ENCODE measurements at regions not wholly inside any gene's neighbourhood (a gene's known extent, or its start where the extent isn't known, plus 50 kb on each side); places are given as distances from the start of the nearest gene placed in this dataset.

DNA sequence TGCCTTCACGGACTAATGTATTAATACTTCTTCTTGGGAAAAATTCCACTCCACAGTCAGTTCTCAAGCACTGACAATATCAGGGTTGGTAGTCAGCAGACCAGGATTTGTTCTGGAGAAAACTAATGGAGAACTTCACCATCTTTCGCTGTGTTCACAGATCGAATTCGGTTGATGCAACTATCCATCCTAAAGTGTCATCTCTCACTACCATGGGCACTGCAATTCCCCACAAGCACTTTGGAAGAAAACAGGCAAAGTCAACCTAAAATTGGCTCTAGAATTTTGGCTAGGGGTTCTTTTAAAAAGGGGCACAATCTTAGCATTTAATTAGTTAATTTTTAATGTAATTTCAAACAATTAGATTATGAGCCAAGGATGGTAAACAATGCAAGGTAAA lies 164.4 kb downstream of the HGF start:
- DNase-seq: no peak

DNA sequence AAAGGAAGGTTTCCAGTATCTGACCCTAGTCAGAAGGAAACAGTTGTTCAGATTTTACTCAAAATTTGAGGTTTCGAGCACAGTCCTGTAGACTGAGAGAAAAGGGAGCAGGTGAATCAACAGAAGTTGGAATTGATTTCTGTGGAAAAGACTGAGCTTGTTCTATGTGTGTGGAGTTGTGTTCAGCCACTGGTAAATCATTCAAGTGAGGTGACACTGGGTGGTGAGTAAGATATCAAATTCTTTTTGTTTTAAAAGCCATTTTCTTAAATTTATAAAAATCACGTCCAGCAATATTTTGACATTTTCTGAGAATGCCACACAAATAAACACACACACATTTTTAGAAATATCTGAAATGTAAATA lies 165.1 kb downstream of the HGF start:
- no peak for DNase-seq

DNA sequence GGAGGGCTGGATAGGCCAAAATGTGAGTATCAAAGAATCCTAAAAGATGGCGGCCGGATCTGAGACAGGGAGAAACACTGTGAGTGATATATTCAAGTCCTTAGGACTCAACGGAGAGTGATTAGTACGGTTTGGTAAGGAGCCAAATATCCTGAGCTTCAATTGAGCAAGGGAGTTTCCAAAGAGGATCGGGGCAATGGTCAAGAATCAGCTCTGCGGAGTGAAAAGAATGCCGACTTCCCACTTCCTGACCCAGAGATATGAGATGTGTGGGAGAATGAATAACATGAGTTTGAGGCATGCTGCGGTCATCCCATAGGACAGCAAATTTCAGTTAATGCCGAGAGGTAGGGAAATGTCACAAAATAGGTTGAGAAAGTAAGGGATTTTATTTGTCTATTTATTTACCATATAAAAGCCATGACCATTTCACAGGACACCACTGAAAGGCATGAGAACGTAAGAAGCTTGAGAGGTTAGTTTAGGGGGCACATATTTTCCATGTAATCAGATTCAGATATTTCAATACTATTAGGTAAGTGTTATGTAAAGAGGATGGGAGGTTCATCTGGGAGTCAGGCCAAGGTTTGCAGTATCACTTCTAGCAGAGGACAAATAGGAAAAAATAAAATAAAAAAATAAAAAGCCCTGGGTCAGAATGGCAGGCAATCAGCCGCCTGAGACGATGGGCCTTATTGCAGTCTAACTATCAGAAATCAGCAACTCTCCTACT lies 165.6 kb downstream of the HGF start:
- no peak for DNase-seq

DNA sequence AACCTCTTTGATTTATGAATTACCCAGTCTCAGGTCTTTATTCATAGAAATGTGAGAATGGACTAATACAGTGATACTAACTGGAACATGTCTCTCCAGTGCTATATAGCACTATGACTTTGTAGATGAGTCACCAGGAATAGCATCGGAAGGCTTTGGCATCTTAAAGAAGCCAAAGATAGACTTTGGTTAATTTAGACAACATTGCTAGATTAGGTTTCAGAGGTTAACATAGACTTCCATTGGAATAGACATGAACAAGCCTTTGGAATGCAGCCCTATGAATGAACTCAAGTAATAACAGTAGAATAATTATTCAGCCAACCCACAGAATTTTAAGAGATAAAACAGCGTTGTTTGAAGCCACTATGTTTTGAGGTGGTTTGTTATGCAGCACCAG lies 169.2 kb downstream of the HGF start:
- DNase-seq: no peak

DNA sequence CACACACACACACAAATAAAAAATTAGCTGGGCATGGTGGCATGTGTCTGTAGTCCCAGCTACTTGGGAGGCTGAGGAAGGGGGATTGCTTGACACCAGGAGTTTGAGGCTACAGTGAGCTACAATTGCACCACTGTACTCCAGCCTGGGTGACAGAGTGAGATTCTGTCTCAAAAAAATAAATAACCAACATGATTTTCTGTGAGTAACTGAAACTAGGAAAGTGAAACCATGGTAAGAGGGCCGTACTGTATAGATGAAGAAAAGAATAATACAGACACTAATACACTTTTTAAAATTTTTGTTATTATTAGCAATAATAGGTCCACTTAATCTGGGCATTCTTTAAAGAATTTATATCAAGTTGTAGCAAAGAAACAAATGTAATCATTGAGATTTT lies 170.9 kb downstream of the HGF start:
- DNase-seq: no peak

DNA sequence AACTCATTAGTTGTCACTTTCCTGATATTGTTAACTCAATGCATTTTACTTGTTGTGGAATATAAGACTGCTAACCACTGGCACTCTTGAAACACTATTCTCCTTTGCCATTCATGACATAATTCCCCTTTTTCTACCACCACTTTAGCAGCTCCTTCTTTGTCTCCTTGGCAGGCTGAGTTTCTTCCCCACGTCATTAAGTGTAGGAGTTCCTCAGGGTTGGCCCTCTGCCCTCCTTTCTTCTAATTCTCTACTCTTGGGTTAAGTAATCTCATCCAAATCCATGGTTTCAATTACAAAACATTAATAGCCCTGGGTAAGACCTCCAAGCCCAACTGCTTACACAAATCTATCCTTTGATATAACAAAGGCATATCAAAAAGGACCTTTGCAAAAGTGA lies 175.1 kb downstream of the HGF start:
- no peak for DNase-seq

DNA sequence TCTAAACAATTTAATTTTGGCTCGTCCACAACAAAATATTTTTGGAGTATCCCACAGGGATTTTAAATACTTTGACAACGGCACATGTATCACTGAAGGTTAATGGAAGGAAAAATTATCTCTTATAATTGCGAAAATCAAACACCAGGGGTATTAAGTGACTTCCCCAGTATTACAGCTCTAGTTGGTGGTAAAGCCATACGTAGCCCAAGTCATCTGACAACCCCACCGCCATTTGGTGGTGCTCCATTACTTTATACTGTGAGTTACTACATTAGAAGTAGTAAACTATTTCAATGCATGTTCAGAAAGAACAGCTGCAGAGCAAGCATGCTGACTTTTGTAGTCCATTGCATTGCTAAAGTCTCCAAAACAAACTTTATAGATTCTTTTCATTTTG lies 179.7 kb downstream of the HGF start:
- DNase-seq: no peak

DNA sequence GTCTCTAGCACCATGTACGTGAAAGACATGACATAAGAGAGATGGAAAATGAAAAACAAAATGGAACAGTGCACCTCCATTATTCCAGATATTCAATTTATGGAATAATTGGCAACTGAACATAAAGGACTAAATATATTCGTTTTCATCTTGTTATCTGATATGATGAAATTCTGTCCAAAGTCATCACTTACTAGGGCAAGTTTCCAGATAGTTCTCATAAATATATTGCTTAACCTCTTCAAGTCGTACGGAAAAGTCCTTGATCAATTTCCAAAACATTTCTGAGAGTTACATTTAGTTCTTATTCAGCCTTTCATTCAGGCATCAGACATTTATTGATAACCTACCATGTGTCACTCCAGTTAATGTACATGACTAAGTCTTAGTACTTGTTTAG lies 185.2 kb downstream of the HGF start:
- DNase-seq: no peak

DNA sequence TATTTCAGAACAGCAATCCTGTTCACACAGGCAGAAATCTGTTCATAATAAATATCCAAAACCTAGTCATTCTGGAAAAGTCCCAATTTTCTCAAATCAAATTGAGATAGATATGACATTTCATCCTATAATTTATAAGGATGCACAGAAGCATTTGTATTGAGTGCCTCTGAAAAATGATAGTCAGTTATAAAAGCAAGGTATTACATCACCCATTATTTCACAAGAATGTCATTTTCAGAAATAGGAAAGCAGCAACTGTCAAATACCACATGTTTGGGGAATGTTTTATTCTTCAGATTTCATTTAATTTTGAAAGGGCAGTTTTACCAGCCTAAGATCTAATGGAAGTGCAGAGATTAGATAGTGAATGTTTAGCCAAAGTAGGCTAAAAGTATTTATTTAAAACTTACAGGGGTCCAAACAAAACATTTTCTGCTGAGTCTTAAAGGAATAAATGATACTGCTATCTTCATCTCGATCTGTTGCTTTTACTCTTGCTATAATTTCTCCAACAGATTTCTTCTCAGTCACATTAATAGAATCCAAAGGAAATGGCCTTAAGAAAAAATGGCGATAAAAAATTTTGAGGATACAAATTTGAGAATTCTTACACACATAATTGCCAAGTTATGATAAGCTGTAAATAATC lies 185.8 kb downstream of the HGF start:
- DNase-seq: no peak

DNA sequence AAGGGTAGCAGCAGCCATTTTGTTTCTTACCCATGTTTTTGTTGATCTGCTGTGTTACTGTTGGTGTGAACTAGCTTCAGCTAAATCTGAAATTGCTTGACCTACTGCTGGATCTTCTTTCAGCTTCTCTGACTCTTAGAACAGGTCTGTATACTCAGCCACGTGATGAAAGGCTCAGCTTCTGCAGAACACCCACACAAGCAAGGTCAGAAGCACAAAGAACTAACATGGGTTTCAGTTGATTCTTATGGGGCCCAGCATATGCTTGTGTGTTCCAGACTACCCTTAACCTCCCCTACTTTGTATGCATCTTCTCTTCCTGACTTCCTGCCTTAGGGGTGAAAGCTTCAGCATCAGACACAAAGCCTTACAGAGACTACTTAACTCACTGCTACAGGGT lies 186.8 kb downstream of the HGF start:
- no peak for DNase-seq

DNA sequence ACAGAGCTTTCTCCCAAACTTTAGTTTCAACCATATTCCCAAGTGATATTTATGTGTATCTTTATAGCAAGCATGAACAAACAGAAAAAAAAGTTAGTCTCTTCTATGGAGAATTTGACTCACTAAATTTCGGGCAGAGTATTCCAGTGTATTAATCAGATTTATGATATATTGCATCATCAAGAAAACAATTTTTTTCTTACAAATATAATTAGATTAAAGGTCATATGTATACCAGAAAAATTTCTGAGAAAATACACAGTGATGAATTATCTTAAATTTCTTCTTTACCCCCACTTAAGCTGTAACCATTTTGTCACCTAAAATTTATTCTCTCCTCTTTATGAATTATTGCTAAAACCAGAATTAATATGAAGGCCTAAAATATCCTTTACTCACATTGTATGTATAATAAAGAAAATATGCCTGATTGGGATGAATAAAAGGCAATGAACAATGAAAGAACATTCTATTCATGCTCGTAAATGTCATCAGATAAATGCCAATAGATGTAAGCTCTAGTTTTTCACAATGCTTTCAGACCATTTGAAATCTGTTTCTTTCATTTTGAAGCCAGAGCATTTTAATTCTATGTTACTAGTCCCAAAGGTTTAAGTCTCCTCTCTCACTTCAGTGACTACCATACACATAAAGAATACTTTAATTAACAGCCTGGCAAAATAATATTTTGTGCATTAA lies 192.1 kb downstream of the HGF start:
- no peak for DNase-seq

DNA sequence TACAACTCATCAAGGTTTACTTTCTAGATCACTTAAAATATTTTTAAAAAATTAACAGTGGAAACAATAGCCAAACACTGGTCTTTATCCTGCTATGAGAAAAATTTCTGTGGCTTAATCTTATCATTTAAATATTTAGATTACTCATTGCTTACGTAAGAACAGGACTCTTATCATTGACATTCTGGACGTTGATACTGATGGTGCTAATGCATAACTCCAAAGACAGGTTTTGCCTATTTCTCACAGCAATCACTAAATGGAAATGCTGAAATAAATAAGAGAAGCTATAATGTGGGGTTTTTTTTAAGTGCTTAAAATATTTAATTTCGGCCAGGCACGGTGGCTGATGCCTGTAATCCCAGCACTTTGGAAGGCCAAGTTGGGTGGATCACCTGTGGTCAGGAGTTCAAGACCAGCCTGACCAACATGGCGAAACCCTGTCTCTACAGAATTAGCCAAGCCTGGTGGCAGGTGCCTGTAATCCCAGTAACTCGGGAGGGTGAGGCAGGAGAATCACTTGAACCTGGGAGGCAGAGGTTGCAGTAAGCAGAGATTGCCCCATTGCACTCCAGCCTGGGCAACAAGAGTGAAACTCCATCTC lies 195.0 kb downstream of the HGF start:
- DNase-seq: no peak

DNA sequence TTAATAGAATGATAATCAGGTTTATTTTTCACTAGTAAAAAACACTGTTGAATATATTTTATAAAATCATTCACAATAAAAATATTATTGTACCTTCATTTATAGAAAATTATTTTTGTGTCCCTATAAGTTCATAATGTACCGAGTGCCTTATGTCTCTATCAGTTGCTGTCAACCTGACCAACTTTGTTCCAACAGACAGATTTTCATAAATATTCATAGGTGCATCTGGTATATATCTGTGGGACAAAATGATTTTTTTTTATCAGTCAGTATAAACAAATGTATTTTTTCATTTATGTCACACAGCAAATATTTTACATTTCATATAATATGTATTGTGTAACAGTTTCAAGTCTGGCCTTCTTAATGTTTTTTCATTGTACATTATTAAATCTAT lies 195.9 kb downstream of the HGF start:
- no peak for DNase-seq

DNA sequence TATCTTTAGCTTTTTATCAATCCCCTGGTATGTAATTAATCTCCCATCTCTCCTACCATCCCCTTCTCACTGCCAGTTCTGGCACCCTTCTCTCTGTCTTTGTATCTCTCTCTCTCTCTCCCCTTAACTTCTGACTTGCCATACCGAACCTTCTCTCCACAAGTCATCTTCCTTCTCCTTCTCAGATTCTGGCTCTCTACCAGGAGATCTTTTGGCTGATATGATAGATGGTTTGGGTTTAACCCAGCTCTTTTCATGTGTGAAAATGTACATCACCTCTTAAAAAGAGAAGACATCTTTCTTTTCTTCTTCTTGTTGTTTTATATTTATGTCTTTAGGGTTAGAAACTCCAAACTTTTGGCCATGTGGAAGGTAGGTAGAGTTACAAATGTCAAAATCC lies 196.7 kb downstream of the HGF start:
- no peak for DNase-seq

DNA sequence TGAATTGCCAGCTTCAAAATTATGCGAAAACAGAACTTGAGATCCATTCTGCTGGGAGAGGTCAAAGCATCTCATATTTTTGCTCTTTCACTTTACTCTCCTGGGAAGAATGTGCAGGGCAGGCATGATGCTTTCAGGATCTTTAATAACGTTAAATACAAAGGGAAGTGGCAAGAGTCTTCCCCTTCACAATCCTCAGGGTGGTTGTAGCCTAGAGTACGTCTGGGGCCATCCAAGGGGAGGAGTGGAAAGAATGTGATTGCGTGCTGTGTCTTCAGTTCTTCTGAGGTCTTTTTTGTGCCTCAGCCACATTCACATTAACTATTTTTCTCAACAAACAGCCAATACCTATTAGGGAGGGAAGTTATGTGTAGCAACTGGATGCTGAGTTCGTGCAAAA lies 207.3 kb downstream of the HGF start:
- no peak for DNase-seq

DNA sequence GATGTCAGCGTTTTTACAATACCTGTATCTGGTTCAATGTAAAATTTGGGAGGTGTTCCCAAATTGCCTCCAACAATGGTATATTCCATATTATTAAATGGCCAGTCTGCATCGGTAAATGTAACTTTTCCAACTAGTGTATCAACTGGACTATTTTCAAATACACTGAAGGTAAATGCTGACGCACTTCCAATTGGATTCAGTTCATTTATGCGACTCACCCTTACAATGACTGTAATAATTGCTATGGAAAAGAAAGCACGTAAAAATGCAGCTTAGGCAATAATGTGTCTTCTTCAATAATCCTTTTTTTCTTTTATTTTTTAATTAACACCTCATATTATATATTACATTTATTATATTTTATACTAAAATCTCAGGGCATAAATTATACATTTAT lies 209.1 kb downstream of the HGF start:
- no peak for DNase-seq

DNA sequence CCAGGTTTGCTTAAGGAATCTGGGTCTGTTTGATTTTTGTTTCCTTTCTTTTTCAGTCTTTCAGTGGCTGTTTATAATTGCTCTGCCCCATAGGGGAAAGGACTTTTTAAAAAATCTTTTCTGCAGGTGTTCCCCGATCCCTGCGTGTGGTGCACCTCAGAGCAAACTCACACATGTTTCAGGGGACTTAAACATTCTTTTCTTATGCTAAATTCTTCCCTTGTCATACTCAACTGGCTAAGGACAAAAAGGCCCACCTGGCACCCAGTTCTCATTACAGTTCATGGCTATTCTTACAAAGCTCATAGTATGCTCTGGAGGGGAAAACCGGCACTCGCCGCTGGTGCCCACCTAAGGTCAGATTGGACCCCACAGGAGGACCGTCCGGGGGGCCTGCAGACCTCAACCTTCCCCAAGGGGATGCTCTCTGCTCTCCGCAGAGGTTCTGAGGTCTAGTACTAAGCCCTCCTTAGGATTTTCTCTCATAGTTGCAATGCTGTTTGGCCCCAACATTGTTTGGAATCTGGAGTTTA lies 220.3 kb downstream of the HGF start:
- DNase-seq: no peak

DNA sequence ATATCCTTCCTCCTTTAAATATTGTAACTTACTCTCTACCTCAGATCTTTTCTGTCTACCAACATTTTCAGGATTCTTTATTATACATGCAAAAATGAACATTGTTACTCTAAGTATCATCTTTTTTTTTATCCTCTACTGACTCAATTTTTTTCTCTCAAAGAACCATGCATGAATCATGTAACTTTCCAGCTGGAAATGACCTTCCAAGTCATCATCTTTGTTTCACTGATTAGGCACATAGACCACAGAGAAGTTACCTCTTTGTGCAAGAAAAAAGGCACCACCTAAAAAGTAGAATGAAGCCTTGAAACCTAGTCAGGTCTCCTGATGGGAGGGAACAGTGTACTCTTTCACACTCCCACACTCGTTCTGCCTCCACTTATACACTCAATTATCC lies 234.9 kb downstream of the HGF start:
- DNase-seq: no peak

DNA sequence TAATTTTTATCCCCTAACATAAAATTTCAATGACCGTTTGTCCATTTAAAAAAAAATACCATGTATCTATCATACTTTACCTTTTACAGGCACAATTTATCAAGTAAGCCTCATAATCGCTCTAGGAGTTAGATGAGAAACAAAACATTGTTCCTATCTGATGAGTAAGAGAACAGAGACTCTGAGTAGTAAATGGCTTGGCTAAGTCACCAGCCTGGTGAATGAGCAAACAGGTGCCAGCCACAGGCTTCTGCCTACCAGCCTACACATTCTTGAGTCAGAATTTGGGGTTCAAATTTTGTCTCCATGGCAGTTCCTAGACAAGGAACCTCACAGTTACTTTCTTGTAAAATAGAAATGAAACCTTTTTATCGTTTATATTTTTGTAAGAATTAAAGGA lies 235.4 kb downstream of the HGF start:
- no peak for DNase-seq

DNA sequence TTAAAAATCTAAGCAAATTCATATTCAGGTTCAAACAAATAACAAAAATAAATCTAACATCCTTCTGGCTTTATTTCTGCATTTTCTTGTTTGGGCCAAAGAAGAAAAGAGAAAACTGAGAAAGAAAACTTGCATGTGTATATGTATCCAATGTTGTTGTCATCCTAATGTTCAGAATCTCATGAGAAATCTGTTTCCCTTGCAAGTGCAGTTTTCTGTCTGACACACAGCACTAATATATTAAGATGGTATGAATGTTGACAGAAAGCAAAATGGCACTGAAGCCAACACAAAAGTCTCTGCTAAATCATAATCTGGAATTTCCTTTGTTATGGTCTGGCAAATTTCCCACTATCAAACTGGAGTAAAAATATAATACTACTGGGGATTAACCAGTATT lies 235.9 kb downstream of the HGF start:
- no peak for DNase-seq

DNA sequence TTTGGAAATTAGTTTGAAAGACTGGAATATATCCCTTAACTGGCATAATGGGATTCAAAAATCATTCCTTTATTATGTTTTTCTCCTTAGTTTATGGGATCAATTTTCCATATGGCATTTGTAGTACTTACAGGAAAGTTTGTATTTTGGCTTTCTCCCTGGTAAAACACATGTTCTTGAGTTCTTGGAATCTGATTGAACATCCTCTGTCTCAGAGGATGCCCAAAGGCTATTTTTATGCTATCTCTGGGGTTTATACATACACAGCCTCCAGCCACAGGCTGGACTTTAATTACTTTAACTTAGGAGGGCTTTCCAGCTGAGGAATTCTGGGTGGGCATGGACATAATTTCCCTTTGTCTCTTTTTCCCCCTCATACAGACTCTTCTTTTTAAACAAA lies 236.4 kb downstream of the HGF start:
- no peak for DNase-seq

DNA sequence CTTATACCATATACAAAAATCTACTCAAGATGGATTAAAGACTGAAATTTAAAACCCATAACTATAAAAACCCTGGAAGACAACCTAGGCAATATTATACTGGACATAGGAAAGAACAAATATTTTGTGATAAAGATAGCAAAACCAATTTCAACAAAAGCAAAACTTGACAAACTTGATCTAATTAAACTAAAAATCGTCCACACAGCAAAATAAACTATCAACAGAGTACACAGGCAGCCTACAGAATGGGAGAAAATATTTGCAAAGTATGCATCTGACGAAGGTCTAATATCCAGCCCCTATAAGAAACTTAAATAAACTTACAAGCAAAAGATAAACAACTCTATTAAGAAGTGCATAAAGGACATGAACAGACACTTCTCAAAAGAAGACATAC lies 240.1 kb downstream of the HGF start:
- no peak for DNase-seq

DNA sequence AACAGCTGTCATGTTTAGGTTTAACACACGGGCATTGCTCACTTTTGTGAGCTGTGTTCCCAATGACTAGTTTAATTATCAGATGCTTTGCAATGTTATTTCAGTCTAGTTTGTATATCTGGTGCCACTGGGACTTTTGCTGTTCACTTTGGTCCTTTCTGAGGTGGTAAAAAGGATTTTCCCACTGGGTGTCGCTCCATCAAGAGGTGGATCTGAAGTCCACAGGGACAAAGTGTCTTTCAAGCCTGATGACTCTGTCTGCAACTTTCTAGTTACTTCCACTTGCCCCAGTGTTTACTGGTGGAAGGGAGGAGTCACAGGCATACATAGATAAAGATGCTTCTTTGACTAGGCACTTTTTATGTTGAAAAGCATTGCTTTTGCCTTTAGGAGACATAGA lies 242.2 kb downstream of the HGF start:
- DNase-seq: no peak

DNA sequence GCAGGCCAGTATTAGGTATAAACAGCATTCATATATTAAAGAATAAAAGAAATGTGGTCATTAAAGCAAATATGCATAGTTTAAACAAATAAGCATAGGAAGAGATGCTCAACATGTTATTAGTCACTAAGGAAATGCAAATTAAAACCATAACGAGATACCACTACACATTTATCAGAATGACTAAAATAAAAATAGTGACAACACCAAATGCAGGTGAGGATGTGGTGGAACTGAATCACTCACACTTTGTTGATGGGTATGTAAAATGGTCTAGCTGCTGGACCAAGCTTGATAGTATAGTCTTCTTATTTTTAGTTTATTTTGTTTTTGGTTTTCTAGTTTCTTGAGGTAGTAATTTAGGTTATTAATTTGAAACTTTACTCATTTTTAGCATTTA lies 242.9 kb downstream of the HGF start:
- DNase-seq: no peak

Data from NCI-H524 treated with DMSO at 0.1 percent for 48 hours (cell line).